HT1080 (cell line): ENCODE measurements at regions not wholly inside any gene's neighbourhood (a gene's known extent, or its start where the extent isn't known, plus 50 kb on each side); places are given as distances from the start of the nearest gene placed in this dataset.
A peak's percentile ranks its signal among the peaks of the same experiment; 100 is the strongest.
"Not testable (repeated sequence)": the region's sequence is repeated elsewhere in the genome, so short reads cannot be mapped to it uniquely, and the experiment has no call there.

Experiments
- DNase-seq: peaks from one replicate; pipeline ENCODE4 v3.0.0-alpha.2; 2015; ENCODE audit warnings: low read depth

GRCh38 chr7:36065563-36066342 lies 87.3 kb upstream of the EEPD1 start:
- not testable (repeated sequence) for DNase-seq

DNA sequence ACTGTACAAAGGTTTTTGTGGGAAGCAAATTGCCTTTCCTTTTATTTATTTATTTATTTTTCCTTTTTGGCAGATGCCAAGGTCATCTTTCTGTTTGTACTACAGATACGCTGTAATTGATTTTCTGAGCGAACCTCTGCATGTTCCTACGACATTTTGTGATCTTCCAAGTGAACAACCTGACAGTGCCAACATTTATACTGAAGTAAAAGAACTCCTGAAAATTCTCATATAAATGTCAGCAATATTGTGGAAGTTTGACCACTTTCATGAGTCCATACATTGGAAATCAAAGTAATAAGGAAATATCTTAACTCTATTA lies 86.8 kb upstream of the EEPD1 start:
- no peak for DNase-seq

- no peak for DNase-seq
Observed at GRCh38 chr7:36070230-36070629, 82.8 kb upstream of the EEPD1 start.

- DNase-seq = no peak
Observed at GRCh38 chr7:36071605-36072004, 81.4 kb upstream of the EEPD1 start.

- no peak for DNase-seq
Observed at GRCh38 chr7:36072620-36073019, 80.4 kb upstream of the EEPD1 start.

DNA sequence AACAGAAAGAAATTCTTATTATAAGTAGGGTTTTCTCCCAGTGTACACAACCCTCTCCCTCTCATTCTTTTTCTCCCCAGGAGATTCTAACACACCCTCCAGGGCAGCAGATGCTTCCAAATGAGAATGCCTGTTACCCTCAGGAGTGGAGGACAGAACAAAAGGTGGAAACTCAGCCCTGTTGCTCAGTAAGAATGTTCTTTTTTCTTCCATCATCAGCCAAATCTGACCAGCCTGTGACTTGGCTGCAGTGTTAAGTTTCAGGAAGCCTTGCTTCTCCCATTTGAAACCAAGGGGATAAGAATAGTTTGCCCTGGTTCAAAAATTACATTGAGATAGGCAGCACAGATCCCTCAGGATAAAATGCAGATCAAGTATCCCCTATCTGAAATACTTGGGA lies 77.5 kb upstream of the EEPD1 start:
- no peak for DNase-seq

GRCh38 chr7:36076074-36076473 lies 77.0 kb upstream of the EEPD1 start:
- DNase-seq = no peak

- DNase-seq = no peak
Observed at GRCh38 chr7:36078816-36079360, 74.2 kb upstream of the EEPD1 start.

GRCh38 chr7:36079446-36080025 lies 73.5 kb upstream of the EEPD1 start:
- no peak for DNase-seq

DNA sequence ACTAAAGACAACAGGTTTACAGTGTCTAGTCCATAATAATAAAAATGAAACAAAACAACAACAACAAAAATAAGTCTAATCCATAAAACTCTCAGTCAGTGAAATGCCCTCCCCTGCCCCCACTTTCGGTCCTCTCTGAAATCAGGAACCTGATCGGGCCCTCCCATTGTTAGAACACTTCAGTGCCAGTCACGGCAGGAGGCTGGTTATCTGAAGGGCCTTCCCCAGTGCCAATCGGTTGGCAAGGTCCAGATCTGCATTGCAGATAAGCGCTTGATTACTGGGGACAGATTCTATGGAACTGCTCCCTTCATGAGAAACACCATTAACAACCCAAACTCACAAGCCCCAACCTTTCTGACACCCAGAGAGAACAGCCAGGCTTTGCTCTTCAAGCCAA lies 72.2 kb upstream of the EEPD1 start:
- no peak for DNase-seq

GRCh38 chr7:36082216-36082615 lies 70.8 kb upstream of the EEPD1 start:
- DNase-seq = no peak

DNA sequence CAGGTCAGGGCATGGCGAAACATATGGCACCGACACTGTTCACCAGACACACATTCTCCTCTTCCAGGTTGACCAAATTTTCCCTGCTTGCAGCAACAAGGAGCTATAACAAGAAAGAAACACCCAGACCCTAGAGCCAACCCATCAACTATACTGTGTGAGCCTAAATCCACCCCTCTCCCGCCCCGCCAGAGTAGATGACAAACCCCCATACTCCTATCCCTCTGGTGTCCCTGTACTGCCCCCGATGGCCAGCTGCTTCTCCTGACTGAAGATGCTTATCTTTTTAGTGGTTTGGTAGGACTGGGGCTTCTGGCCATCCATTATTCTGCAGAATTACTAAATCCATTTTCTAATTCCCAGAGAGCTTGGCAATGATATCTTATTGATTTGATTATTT lies 70.1 kb upstream of the EEPD1 start:
- no peak for DNase-seq

GRCh38 chr7:36083626-36084380 lies 69.3 kb upstream of the EEPD1 start:
- no peak for DNase-seq

- DNase-seq = peak; percentile 40
Observed at GRCh38 chr7:36084485-36085091, 68.5 kb upstream of the EEPD1 start.

GRCh38 chr7:36085096-36085495 lies 68.0 kb upstream of the EEPD1 start:
- no peak for DNase-seq

DNA sequence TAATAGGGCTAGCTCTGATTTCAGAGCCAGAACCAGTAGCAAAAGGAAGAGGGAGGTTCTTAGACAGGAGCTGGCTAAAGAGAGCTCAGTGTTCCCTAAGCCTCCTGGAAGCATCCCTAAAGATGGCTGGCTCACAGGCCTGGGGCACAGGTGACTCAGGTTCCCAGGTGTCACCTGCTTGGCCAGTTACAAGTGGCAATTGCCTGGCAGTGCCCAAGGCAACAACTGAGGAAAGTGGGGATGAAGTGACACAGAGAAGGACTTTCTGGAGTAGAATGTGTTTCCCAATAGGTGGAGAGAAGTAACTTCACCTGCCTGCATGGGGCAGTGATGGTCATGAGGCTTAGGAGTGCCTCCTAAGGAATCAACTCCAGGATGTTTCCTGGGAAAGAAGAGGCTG lies 66.5 kb upstream of the EEPD1 start:
- DNase-seq = no peak

DNA sequence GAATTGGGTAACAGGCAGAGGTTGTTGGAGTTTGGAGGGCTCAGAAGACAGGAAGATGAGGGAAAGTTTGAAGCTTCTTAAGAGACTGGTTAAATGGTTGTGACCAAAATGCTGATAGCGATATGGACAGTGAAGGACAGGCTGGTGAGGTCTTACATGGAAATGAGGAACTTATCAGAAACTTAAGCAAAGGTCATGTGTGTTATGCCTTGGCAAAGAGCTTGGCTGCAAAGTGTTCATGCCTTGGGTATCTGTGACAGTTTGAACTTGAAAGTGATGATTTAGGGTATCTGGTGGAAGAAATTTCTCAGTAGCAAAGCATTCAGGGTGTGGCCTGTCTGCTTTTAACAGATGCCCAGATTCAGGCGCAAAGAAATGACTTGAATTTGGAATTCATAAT lies 64.5 kb upstream of the EEPD1 start:
- no peak for DNase-seq

DNA sequence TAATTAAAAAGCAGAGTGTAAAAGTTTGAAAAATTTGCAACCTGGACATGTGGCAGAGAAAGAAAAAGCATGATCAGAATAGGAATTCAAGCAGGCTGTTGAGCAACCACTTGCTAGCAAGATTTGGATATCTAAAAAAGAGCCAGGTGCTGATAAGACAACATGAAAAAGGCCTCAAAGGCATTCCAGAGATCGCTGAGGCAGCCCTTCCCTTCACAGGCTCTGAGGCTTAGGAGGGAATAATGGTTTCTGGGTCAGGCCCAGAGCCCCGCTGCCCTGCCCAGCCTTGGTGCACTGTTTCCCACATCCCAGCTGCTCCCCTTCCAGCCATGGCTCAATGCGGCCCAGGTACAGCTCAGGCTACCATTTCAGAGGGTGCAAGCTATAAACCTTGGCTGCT lies 64.1 kb upstream of the EEPD1 start:
- DNase-seq = no peak

DNA sequence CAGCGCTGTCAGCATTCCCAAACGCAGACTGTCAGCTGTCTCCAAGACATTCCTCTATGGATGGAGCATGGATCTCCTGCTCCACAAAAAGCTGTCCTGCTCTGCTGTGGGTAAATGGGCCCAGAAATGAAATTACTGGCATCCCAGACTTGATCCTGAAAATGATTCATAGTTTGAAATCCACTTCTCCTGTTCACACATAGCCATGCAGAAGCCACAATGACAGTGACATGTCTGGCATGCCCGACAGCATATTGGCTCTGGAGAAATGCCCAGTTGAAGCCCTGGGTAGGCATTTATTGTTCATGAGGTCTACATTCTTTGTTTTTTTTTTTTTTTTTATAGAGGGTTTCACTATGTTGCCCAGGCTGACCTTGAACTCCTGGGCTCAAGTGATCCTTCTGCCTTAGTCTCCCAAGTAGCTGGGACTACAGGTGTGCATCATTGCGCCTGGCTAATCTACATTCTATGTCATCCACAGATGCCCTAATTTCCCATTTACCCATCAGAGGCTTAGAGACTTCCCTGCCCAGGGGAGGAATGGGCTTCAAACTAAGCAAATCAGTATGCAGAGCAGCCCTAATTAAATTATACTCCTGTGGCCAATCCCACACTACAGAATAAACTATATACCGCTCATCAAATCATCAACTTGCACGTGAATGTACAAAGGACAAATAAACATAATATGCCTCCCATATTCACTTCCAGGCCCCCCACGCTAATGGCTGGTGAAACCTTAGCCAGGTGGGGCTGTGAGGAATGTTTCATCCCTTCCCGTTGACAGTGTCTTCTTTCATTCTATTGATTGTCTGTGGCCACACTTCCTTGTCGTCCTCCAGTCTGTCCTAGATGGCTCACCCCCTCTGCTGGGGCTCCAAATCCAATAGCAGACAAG lies 61.8 kb upstream of the EEPD1 start:
- DNase-seq = no peak

DNA sequence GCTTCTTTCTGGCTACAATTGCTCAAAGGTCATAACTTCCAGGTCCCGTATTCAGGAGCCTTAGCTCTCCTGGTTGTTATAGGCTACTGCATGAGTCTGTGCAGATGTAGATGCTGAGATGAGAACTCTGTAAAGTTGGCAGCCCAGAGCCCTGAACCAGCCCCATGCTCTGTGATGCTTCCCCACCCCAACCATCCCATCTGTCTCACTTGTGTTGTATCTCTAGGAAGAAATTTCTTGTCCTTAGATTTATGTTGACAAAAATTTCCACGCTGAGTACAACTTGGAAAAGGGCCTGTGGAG lies 61.2 kb upstream of the EEPD1 start:
- no peak for DNase-seq

DNA sequence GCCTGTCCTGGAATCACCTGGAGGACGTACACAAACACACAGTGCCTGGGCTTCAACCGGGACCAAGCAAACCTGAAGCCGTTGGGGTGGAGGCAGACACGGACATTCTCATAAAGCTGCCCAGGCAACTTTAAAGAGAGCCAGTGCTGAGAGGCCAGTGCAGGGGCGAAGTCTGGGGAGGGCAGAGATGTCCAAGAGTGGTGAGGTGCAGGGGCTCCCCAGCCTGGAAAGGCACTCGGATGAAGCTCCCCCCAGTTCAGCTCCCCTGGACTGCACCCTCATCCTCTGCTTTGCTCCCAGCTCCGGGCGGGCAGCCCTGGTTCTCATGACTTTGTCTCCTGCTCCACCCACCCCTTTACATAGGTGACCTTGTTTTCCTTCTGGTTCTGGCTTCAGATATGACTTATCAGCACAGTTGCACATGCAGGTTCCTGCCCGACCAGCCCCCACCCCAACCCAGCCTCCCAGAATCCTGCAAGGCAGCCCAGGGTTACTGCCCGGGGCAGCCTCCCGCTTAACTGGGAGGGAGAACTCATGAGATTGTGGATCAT lies 60.8 kb upstream of the EEPD1 start:
- DNase-seq = no peak
